GM18505 (cell line): ENCODE measurements at regions not wholly inside any gene's neighbourhood (a gene's known extent, or its start where the extent isn't known, plus 50 kb on each side); places are given as distances from the start of the nearest gene placed in this dataset.
A peak's percentile ranks its signal among the peaks of the same experiment; 100 is the strongest.

Experiments used
- ATAC-seq: cut with Tn5 transposase; IDR thresholded peaks from one replicate; pipeline ENCODE4 v1.9.1; 2021; ENCODE audit not compliant: unreplicated experiment
- POLR2A ChIP-seq: IDR thresholded peaks from 4 replicates; pipeline ENCODE4 v1.6.1; 2011; ENCODE audit warnings: borderline replicate concordance; ENCODE audit not compliant: insufficient read depth, insufficient read length; ENCODE audit errors: extremely low read depth

DNA sequence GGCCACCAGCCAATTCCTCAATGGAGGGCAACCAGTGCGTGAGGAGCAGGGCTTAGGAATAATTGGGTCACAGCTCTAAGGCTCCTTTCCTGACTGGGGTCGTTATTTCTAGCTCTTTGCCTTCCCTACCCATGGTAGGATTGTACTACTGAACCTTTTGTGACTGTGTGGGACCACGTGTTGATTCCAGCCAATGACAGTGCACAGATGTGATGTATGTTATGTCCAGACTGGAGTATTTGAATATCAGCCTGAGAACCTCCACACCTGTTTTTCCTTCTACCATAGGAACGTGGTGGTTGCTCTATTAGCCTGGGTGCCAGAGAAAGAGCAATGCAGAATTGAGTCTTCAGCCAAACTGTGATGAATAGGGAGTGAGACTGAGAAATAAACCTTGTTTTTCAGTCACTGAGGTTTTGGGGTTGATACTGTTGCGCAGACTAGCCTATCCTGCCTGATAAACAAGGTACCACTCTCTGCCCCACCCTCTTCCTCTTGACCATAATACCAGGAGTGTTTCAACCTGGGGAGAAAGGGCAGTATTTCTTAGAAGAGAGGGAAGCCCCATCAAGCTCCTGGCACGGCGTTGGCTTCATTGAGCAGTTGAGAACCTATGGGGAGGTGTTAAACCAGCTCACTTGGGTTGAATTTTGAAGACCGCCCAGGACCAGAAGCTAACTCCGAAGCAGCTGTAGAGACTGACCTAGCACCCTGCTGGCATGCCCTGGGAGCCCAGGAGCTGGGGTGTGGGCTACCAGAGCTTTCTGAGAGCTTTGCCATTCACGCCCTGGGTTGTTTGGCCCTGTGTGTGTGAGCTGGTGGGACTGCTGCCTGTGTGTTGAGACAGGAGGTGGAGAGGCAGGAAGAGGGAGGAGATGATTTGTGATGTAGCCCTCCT lies 105.5 kb upstream of the BACH2 start:
- TF ChIP-seq POLR2A, result no peak
- no peak for ATAC-seq

DNA sequence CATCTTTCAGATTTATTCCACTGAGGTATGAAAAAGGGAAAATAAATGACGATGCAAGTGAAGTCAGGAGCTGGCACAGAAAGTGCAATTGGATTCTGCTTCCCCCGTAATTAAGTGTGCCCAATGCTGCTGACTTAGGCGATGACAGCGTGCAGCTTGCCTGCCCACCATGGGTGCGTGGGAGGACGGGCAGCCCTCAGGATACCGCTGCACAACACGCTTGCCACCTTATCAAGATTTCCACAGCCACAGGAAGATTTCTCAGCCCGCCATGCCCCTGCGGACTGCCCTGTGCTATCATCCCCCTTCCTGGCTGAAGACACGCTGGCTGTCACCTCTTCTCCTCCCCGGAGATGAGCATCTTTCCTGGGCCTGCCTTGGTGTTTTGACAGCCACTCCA lies 103.3 kb upstream of the BACH2 start:
- no peak for TF ChIP-seq POLR2A
- no peak for ATAC-seq

DNA sequence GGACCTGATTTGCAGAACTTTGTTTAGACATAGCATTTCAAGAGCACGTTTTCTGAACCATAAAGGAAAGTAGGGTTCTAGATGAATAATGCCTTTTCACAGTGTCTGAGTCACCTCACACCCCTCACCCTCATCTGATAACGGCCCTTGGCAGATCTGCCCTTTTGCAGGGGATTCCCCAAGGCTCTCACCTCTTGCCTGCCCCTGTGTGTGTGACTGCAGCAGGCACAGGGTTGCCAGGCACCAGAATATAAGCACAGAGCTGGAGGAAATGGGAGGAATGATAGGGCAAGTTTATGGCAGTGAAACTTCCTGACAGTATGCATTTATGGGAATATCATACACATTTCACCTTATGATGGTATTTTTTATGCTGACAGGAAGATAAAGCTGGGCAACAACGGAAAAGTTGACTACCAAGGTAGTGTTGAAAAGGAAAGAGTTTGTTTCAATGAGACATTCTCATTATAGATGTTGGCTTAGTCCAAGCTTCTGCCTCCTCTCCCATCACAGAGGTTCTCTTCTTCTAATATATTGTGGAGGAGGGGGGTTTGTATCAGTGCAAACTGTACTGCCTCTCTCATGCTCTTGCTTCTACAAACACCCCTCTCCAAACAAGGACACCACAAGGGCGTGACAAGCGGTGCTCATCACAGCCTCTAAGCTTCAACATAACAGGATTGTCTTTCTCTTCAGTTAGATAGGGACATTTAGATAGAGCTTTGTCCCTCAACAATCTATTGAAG lies 101.5 kb upstream of the BACH2 start:
- TF ChIP-seq POLR2A, result no peak
- ATAC-seq, result peak; percentile 71

DNA sequence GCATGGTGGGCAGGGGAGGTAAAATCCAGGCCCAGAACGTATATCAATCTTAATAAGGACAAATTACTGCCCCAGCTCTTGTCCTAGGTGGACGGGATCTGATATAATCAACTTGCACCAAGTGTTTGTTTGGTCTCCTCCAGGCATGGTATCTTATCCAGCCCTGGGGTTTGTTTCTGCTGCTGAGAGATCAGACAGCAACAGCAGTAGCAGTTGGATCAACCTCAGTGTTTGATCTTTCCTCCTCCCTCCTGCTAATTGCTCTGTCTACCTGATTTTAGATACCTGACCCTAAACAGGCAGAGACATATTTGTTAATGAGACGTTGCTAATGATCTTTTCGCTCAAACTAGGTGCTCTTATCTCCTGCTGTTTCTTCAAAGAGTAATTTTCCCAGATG lies 100.4 kb upstream of the BACH2 start:
- no peak for TF ChIP-seq POLR2A
- no peak for ATAC-seq

DNA sequence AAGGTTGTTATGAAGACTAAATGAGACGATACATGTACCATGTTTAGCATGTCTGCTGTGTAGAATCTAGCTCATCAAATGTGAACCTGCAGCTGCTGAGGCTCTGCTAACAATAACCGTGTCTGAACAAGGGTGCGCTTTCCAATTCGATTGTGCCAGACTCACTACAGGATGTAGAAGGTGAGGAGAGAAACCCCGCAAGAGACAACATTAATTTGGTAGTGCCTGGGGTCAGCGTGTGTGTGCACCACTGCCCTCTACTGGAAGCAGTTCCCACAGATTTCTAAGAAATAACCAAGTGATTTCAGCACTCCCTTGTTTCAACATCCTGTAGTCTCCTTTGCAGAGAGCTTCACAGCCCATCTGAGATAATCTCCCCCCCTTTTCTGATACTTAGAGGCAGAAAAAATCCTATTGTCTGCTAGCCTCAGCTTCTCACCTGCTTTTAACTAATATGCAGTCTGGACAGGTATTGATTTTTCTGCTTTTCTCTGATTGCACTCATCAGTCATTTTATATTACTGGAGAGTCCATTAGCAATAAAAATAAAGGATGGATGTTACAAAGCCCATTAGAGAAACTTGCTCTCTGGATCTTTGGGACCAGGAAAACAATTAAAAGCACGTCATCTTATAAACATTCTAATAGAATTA lies 96.7 kb upstream of the BACH2 start:
- TF ChIP-seq POLR2A, result no peak
- no peak for ATAC-seq

DNA sequence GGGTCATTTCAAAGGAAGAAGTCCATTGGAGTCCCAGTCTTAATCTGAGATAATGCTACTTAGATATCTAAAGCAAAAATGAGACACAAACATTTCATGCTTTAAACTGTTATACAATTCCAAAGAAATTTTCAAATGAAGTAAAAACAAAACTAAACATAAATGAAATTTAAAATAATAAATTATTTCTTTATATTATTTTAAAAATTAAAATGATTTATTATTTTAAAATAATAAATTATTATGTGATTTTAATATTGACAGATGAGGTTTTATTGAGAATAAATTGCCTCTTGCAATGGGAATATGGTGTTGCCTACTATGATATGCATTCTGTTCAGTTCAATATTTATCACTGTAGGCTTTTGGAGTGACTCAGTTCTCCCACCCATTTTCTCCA lies 93.7 kb upstream of the BACH2 start:
- no peak for ATAC-seq
- no peak for TF ChIP-seq POLR2A

DNA sequence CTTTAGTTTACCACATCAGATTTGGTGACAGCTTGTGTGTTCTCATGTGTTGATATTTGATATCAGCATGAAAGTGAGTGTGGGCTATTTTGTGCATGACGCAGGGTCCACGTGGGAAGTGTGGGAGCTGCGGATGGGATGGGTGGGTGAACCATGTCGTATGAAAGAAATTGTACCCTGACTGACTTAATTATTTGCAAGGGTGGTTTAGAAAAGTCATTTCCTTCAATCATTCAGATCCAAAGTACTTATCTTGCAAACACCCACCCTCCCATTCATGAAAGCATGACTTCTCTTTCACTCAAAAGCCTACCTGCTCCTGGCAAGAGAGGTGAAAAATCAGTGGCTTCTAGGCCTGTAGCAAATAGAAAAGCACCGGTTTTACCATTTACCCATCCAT lies 91.8 kb upstream of the BACH2 start:
- TF ChIP-seq POLR2A, result no peak
- ATAC-seq, result no peak

DNA sequence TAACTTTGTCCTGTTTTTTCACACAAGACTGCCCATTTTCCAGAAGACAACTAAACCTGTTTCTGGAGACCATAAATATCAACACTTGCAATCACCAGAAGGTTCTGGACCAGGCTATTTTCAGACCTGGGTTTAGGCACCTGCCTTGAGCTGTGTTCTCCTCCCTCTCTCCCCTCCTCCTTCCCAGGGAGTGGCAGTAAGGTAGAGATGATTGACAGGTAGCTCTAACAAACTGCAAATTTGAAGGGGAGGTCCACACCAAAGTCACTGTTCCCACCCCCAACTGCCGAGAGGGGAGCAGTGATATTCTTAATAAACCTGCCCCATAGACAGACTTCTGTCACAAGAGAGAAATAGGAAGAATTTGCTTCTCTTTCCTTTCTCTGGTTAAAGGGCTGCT lies 91.2 kb upstream of the BACH2 start:
- TF ChIP-seq POLR2A, result no peak
- no peak for ATAC-seq

DNA sequence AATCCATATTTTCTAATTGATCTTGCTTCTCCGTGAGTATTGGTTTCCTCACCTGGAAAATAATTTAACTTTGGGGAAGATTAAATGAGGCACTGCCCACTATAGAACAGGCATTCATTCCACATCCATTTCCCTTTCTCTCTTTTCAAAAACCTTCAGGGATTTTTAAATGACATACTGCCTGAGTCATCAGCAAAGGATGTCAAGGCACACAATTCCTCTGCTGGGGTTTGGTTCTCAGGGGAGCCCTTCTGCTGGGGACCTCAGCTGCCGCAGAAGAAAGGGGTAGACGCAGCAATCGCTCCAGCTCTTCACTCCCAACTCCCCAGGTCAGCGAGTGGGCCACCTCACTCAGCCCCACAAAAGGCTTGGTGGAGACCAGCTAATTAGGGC lies 90.7 kb upstream of the BACH2 start:
- no peak for ATAC-seq

DNA sequence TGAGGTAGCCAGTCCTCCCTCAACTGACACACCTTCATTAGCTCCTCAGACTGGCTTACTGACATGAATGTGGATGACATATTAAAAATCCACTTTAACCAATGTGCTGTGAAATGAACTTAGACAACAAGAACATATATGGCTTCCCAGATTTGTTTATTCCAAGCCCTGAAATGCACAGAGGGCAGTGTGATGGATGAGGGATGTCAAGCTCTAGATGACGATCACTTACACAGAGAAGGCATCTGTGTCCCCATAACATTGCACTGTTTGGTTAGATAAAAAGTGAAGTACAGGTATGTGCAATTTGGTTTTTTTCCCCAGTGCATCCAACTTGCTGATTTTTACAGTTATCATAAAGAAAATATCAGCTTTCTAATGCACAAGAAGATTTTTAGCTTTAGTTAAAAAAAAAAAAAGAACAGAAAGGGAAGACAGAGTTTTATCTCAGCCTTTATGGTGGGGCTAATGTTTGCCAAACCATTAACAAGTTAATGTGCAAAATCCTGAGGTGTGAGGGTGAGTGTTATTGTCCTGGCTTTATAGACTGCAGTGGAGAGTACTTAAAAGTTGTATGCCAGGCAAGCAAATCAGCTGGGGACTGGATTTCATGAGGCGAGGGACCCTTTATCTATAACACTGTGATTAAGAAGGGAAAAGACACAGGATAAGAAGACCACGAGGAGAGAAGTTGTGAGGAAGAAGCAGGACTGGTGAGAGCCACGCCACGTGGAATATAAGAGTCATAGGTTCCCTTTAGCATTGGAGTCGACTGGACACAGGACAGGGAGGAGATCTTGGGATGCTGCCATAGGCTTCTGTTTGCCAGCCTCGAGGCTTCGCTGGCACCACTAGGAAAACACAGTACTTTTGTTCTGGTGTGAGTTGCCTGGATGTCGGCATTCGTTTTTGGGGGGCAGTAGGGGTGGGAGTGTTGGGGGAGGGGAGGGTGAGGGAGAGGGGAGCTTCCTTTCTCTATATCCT lies 90.0 kb upstream of the BACH2 start:
- ATAC-seq, result no peak
- TF ChIP-seq POLR2A, result no peak

More for the DNA sequence above, 90.7 kb upstream of the BACH2 start:
- no peak for TF ChIP-seq POLR2A

DNA sequence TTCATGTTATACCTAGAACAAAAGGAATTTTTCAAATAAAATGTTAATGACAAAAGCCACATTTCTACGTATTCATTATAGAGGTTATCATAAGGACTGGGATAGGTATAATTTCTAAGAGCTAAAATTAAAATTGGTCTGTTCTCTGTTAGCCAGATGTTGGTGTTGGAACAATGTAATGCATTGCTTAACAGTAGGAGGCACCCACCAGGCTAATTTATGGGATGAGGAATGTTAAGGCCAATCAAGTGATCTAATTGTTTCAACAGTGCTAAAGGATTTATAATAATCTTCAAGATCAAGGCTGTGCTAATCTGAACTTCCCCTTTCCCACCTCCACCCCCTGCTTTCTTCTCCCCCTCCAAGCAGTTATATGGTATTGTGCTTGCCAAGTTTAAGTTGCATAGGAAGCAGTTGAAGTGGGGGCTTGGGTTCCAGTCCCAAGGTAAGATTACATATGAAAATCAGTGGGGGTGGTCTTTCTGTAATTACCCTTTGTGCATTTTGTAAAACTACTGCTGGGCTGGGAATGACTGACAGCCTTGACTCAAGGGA lies 89.2 kb upstream of the BACH2 start:
- no peak for TF ChIP-seq POLR2A
- no peak for ATAC-seq

DNA sequence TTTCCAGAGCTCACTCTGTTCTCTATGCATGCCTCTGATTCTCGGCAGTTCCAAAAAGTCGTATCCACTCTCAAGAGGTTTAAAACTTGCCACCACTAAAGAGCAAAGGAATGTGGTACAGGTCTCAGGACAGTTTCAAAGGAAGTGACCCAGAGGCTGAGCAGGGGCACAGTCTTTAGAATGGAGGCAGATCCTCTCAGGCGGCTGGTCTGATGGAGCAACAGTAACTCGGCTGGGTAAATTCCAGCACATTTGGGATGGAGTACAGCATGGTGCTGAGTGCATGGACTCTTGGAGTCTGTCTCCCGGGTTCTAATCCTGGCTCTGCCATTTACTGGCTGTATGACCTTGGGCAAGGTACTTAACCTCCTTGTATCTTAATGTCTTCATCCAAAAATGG lies 88.1 kb upstream of the BACH2 start:
- ATAC-seq, result no peak
- TF ChIP-seq POLR2A, result no peak
